Daoy (cell line): ENCODE measurements at regions not wholly inside any gene's neighbourhood (a gene's known extent, or its start where the extent isn't known, plus 50 kb on each side); places are given as distances from the start of the nearest gene placed in this dataset.
A peak's percentile ranks its signal among the peaks of the same experiment; 100 is the strongest.
"Not testable (repeated sequence)": the region's sequence is repeated elsewhere in the genome, so short reads cannot be mapped to it uniquely, and the experiment has no call there.

Experiments used
- DNase-seq: peaks from one replicate; pipeline ENCODE4 v3.0.0-alpha.2; 2015; ENCODE audit warnings: low read depth

GRCh38 chr21:15431053-15431452, 298.7 kb upstream of the USP25 start:
- no peak for DNase-seq

GRCh38 chr21:15433091-15433490, 296.7 kb upstream of the USP25 start:
- no peak for DNase-seq

- no peak for DNase-seq
Observed at GRCh38 chr21:15434163-15434905, 295.4 kb upstream of the USP25 start.

GRCh38 chr21:15436031-15436430, 293.8 kb upstream of the USP25 start:
- DNase-seq = no peak

- DNase-seq = peak; percentile 17
Observed at GRCh38 chr21:15437883-15438282, 291.9 kb upstream of the USP25 start.

GRCh38 chr21:15439726-15440125, 290.1 kb upstream of the USP25 start:
- no peak for DNase-seq

GRCh38 chr21:15441060-15441493, 288.7 kb upstream of the USP25 start:
- DNase-seq = no peak

GRCh38 chr21:15441992-15442391, 287.8 kb upstream of the USP25 start:
- no peak for DNase-seq

GRCh38 chr21:15442743-15443469, 286.9 kb upstream of the USP25 start:
- no peak for DNase-seq

- DNase-seq = no peak
Observed at GRCh38 chr21:15443740-15444117, 286.1 kb upstream of the USP25 start.

GRCh38 chr21:15444118-15444960, 285.4 kb upstream of the USP25 start:
- DNase-seq = no peak

- DNase-seq = no peak
Observed at GRCh38 chr21:15445327-15445726, 284.5 kb upstream of the USP25 start.

- DNase-seq = no peak
Observed at GRCh38 chr21:15446223-15446622, 283.6 kb upstream of the USP25 start.

- DNase-seq = no peak
Observed at GRCh38 chr21:15449556-15449955, 280.2 kb upstream of the USP25 start.

- DNase-seq = no peak
Observed at GRCh38 chr21:15453261-15453660, 276.5 kb upstream of the USP25 start.

- DNase-seq = not testable (repeated sequence)
Observed at GRCh38 chr21:15453785-15454184, 276.0 kb upstream of the USP25 start.

- not testable (repeated sequence) for DNase-seq
Observed at GRCh38 chr21:15454931-15455330, 274.9 kb upstream of the USP25 start.

GRCh38 chr21:15455819-15456462, 273.8 kb upstream of the USP25 start:
- DNase-seq = no peak

- no peak for DNase-seq
Observed at GRCh38 chr21:15457965-15458364, 271.8 kb upstream of the USP25 start.

GRCh38 chr21:15462092-15462491, 267.7 kb upstream of the USP25 start:
- DNase-seq = no peak

GRCh38 chr21:15466329-15466728, 263.5 kb upstream of the USP25 start:
- DNase-seq = no peak

- DNase-seq = no peak
Observed at GRCh38 chr21:15468368-15468767, 261.4 kb upstream of the USP25 start.
